Thoracic aorta (tissue), 2 donors: ENCODE measurements at regions not wholly inside any gene's neighbourhood (a gene's known extent, or its start where the extent isn't known, plus 50 kb on each side); places are given as distances from the start of the nearest gene placed in this dataset.

Experiments used
- ATAC-seq: fragments of 150-250 bp; one replicate; pipeline ENCODE4 v1.8.0; 2017; ENCODE audit warnings: low read depth; ENCODE audit not compliant: insufficient number of reproducible peaks, low FRiP score
- DNase-seq: peaks from one replicate; pipeline ENCODE4 v3.0.0-alpha.2; 2020; ENCODE audit warnings: low spot score
- H3K27ac ChIP-seq, 2 donors: fragments of 200-600 bp; sonication (generic); 1 replicate in 1 of 2; 2 replicates in 1 of 2; pipeline ENCODE4 v1.5.1; 2016; ENCODE audit warnings: mild to moderate bottlenecking in 2 of 2, moderate library complexity in 2 of 2
- H3K27me3 ChIP-seq: fragments of 200-600 bp; sonication (generic); replicated peaks from 2 replicates; pipeline ENCODE4 v1.6.0; 2016; ENCODE audit warnings: mild to moderate bottlenecking; ENCODE audit not compliant: insufficient read depth
- H3K36me3 ChIP-seq: fragments of 200-600 bp; sonication (generic); one replicate; pipeline ENCODE4 v1.5.1; 2016
- H3K4me1 ChIP-seq, 2 donors: fragments of 200-600 bp; sonication (generic); 1 replicate in 1 of 2; 2 replicates in 1 of 2; pipeline versions ENCODE4 v1.5.1 to v1.6.0; 2016; ENCODE audit warnings: low read depth in 2 of 2, mild to moderate bottlenecking in 1 of 2; ENCODE audit not compliant: control insufficient read depth in 1 of 2
- H3K4me3 ChIP-seq: fragments of 200-600 bp; sonication (generic); 2 replicates; pipeline ENCODE4 v1.5.1; 2016; ENCODE audit warnings: mild to moderate bottlenecking
- H3K9me3 ChIP-seq: fragments of 200-600 bp; sonication (generic); 2 replicates; pipeline ENCODE4 v1.5.1; 2016
- CTCF ChIP-seq: fragments of 200-600 bp; sonication (generic); IDR thresholded peaks from one replicate; pipeline ENCODE4 v1.5.1; 2019; ENCODE audit warnings: antibody characterized with exemption

- Histone ChIP-seq H3K36me3 (no peaks in the 10 kb centered on the region), H3K9me3 (no peaks in the 10 kb centered on the region), H3K4me3 (no peak overlapping the region), H3K27ac (no peak overlapping the region), H3K4me1 (peaks cover 8 to 68% of the 10 kb centered on the region in 2 donors), H3K27me3 (no peaks in the 10 kb centered on the region)
- no peak for TF ChIP-seq CTCF
- no peak for DNase-seq
- ATAC-seq: no peak
Observed at GRCh38 chr2:41937921-41938708, 109.7 kb upstream of the PKDCC start.

- Histone ChIP-seq H3K4me1 (peaks cover 14 to 61% of the 10 kb centered on the region in 2 donors), H3K9me3 (no peaks in the 10 kb centered on the region), H3K36me3 (no peaks in the 10 kb centered on the region), H3K4me3 (no peak overlapping the region), H3K27me3 (no peaks in the 10 kb centered on the region), H3K27ac (peak overlapping the region in 1 of 2 donors; percentile 36)
- no peak for TF ChIP-seq CTCF
- DNase-seq (no peak), ATAC-seq (no peak)
Observed at GRCh38 chr2:41940060-41940744, 107.6 kb upstream of the PKDCC start.

GRCh38 chr2:41940745-41941063 lies 107.1 kb upstream of the PKDCC start:
- Histone ChIP-seq H3K27ac (peak overlapping the region in 1 of 2 donors; percentile 36), H3K36me3 (no peaks in the 10 kb centered on the region), H3K4me1 (peaks cover 14 to 61% of the 10 kb centered on the region in 2 donors), H3K9me3 (no peaks in the 10 kb centered on the region), H3K4me3 (no peak overlapping the region), H3K27me3 (no peaks in the 10 kb centered on the region)
- no peak for ATAC-seq
- DNase-seq: no peak
- TF ChIP-seq CTCF: no peak

- Histone ChIP-seq H3K4me1 (peaks cover 14 to 50% of the 10 kb centered on the region in 2 donors), H3K36me3 (no peaks in the 10 kb centered on the region), H3K4me3 (no peak overlapping the region), H3K27ac (peak overlapping the region in 1 of 2 donors; percentile 36), H3K9me3 (no peaks in the 10 kb centered on the region), H3K27me3 (no peaks in the 10 kb centered on the region)
- no peak for DNase-seq
- ATAC-seq: no peak
- no peak for TF ChIP-seq CTCF
Observed at GRCh38 chr2:41941831-41942230, 106.0 kb upstream of the PKDCC start.

GRCh38 chr2:41942278-41942677 lies 105.5 kb upstream of the PKDCC start:
- TF ChIP-seq CTCF: no peak
- Histone ChIP-seq H3K27ac (peak overlapping the region in 1 of 2 donors; percentile 36), H3K4me1 (peaks cover 14 to 47% of the 10 kb centered on the region in 2 donors), H3K36me3 (no peaks in the 10 kb centered on the region), H3K4me3 (no peak overlapping the region), H3K9me3 (no peaks in the 10 kb centered on the region), H3K27me3 (no peaks in the 10 kb centered on the region)
- DNase-seq: no peak
- no peak for ATAC-seq
